ENCODE measurements at regions not wholly inside any gene's neighbourhood (a gene's known extent, or its start where the extent isn't known, plus 50 kb on each side); places are given as distances from the start of the nearest gene placed in this dataset.

DNA sequence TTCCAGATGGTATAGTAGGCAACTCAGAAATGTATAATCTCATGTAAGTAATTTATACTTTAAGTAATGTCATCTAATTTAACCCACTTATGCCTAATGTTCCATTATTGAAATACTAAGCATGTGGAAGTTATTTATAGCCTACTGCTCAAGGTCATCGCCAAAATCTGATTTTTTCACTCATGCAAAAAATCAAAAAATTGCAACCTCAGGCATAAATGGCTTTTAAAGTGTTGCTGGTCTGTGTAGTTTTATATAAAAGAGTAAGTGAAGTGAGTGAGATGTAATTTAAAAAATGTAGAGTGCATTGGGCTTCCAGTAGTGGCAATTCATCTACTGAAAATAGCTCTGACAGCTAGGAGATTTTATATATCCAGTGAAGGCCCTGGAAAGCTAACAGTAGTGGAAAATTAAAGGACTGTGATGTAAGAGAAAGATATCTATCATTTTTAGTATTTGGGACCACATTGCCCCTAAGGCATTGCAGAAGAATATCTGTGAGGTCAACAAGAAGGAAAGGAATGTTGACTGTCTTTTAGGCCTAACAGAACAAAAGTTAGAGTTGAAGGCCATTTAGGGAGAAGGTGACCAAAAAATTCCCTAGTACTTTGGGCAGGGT is 624.5 kb upstream of the CHORDC1 start:
- no peak for TF ChIP-seq EP300 (IDR thresholded peaks at IDR 0.05)
- TF ChIP-seq, protein P1, sequence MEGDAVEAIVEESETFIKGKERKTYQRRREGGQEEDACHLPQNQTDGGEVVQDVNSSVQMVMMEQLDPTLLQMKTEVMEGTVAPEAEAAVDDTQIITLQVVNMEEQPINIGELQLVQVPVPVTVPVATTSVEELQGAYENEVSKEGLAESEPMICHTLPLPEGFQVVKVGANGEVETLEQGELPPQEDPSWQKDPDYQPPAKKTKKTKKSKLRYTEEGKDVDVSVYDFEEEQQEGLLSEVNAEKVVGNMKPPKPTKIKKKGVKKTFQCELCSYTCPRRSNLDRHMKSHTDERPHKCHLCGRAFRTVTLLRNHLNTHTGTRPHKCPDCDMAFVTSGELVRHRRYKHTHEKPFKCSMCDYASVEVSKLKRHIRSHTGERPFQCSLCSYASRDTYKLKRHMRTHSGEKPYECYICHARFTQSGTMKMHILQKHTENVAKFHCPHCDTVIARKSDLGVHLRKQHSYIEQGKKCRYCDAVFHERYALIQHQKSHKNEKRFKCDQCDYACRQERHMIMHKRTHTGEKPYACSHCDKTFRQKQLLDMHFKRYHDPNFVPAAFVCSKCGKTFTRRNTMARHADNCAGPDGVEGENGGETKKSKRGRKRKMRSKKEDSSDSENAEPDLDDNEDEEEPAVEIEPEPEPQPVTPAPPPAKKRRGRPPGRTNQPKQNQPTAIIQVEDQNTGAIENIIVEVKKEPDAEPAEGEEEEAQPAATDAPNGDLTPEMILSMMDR (IDR thresholded peaks at IDR 0.05) = no peak
